Small intestine (tissue), 7 donors: ENCODE measurements at regions not wholly inside any gene's neighbourhood (a gene's known extent, or its start where the extent isn't known, plus 50 kb on each side); places are given as distances from the start of the nearest gene placed in this dataset.
"Not testable (repeated sequence)": the region's sequence is repeated elsewhere in the genome, so short reads cannot be mapped to it uniquely, and the experiment has no call there.

Experiments used
- DNase-seq, 2 donors: peaks; one replicate each; pipeline versions ENCODE4 v3.0.0 to v3.0.0-alpha.2; 2013
- FAIRE-seq: peaks from 2 replicates; lab custom pipeline; 2012; peaks lifted over from hg19 to GRCh38; lab: Jason Lieb, UNC
- H3K27ac ChIP-seq, 3 donors: one replicate each; pipeline ENCODE4 v1.5.1; 2013; ENCODE audit warnings: low read length in 2 of 3, mild to moderate bottlenecking in 2 of 3, control low read depth in 1 of 3, inconsistent platforms in 1 of 3, low read depth in 1 of 3, moderate library complexity in 1 of 3
- H3K27me3 ChIP-seq, 3 donors: one replicate each; pipeline ENCODE4 v1.6.1; 2013; ENCODE audit warnings: low read length in 3 of 3, inconsistent platforms in 1 of 3; ENCODE audit not compliant: control insufficient read depth in 3 of 3, insufficient read depth in 3 of 3
- H3K36me3 ChIP-seq, 3 donors: one replicate each; pipeline ENCODE4 v1.6.1; 2013; ENCODE audit warnings: low read length in 3 of 3, inconsistent platforms in 1 of 3, low read depth in 1 of 3, mild to moderate bottlenecking in 1 of 3, moderate library complexity in 1 of 3; ENCODE audit not compliant: control insufficient read depth in 3 of 3, insufficient read depth in 2 of 3
- H3K4me1 ChIP-seq, 3 donors: one replicate each; pipeline ENCODE4 v1.6.1; 2013; ENCODE audit warnings: low read length in 2 of 3, inconsistent platforms in 1 of 3, low read depth in 1 of 3, mild to moderate bottlenecking in 1 of 3, moderate library complexity in 1 of 3; ENCODE audit not compliant: control insufficient read depth in 3 of 3, insufficient read depth in 2 of 3
- H3K4me3 ChIP-seq, 3 donors: one replicate each; pipeline ENCODE4 v1.5.1; 2013; ENCODE audit warnings: low read length in 3 of 3, control low read depth in 1 of 3, inconsistent platforms in 1 of 3, low read depth in 1 of 3, mild to moderate bottlenecking in 1 of 3, moderate library complexity in 1 of 3
- H3K9me3 ChIP-seq, 2 donors: one replicate each; pipeline ENCODE4 v1.6.1; 2013; ENCODE audit warnings: low read depth in 1 of 2, low read length in 1 of 2; ENCODE audit not compliant: control insufficient read depth in 2 of 2, insufficient read depth in 1 of 2
- WGBS, 3 donors: extraction: QIAGEN DNeasy Blood & Tissue Kit; methylation state at CpG; one replicate each; pipeline ENCODE4 v1.1.7; 2013; 5-methylcytosine and 5-hydroxymethylcytosine counted together
- donor health status: healthy with polysubstance abuse.
- donor health status: control.
- donor health status: control.
- donor health status: Bipolar disorder and iron deficiency.
- donor health status: healthy.

DNA sequence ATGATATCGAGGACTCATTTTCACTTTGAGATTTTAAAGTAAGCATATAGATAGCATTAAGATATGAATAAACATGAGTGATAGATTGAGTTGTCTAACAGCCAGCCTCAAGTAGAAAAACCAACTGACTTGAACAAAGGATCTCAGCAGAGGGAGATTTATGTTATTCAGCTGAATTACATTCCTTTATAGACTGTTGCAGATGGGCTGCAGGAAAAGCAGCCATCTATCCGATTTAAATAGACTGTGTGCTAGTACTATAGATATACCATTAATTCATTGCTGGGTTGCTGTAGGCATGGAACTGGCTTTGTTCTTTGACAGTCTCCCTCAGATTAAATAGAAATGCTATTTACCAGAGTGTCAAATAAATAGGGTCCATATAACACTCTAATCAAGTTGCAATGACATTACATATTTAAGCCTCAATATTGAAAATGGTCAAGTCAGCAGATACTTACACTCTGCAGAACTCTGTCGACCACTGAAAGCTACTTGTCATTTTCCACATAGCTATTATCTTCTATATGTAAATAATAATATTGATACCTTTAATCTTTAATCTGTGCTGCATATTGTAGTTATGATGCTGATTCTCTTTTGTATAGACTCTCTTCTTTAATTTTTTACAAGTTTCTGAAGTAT lies 750.8 kb downstream of the CENPC start:
- DNase-seq (no peak), FAIRE-seq (no peak)
- Histone ChIP-seq H3K36me3 (no peaks in the 10 kb centered on the region), H3K9me3 (no peaks in the 10 kb centered on the region), H3K4me1 (no peaks in the 10 kb centered on the region), H3K4me3 (no peak overlapping the region), H3K27me3 (no peaks in the 10 kb centered on the region), H3K27ac (no peak overlapping the region)
- WGBS, 3 donors = 61 to 72% (median 66%) methylated on average over 3 of the region's 3 CpGs

DNA sequence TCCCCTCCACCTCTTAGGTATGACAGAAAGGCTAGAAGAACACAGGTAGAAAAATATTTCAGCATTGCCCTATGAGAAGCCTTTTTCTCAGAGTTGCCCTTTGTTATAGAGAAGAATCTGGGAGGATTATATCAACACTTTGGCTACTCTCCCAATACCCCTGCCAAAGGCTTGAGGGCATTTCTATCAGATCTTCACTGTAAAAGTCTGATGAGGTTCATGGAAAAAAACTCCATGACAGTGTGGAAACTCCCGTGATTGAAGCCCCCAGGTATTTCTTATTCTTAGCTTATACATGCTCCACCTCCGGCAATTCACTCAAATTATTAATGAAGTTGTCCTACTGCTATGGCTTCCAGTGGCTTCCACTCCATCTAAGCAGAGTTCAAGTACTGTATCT lies 753.6 kb downstream of the CENPC start:
- Histone ChIP-seq H3K9me3 (no peaks in the 10 kb centered on the region), H3K36me3 (no peaks in the 10 kb centered on the region), H3K4me3 (no peak overlapping the region), H3K27ac (no peak overlapping the region), H3K4me1 (no peaks in the 10 kb centered on the region), H3K27me3 (no peaks in the 10 kb centered on the region)
- WGBS, 3 donors = 80 to 87% (median 82%) methylated on average over 2 of the region's 2 CpGs
- DNase-seq (no peak), FAIRE-seq (no peak)

DNA sequence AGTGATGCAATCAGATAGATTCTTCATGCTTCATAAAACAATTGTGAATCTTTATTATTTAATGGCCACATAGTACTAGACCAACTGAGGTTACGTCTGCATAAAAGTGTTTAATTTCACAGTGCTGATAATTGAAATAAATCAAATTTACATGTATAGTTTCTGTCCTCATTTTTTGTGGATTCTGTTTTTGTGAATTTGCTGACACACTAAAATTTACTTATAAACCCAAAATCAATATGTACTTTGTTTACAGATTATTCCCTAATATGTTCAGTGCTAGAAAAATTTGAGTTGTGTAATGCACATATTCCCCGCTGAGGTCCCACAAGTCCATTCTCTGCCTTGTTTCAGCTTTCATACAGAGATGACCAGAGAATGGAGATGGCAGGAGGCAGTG lies 759.8 kb downstream of the CENPC start:
- H3K36me3 ChIP-seq = no peaks in the 10 kb centered on the region
- no peak for FAIRE-seq

DNA sequence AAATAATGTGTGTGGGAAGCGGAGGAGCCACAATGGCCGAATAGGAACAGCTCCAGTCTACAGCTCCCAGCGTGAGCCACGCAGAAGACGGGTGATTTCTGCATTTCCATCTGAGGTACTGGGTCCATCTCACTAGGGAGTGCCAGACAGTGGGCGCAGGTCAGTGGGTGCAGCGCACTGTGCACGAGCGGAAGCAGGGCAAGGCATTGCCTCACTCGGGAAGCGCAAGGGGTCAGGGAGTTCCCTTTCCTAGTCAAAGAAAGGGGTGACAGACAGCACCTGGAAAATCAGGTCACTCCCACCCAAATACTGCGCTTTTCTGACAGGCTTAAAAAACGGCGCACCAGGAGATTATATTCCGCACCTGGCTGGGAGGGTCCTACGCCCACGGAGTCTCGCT lies 762.6 kb downstream of the CENPC start:
- H3K27me3 ChIP-seq, H3K9me3 ChIP-seq, H3K36me3 ChIP-seq, DNase-seq, FAIRE-seq, H3K27ac ChIP-seq, H3K4me1 ChIP-seq, H3K4me3 ChIP-seq: not testable (repeated sequence)
- WGBS, 3 donors = 91 to 95% (median 92%) methylated on average over 16 to 18 of the region's 18 CpGs

More for the DNA sequence above, 759.8 kb downstream of the CENPC start:
- H3K27ac ChIP-seq = no peak overlapping the region
- DNase-seq = no peak
- 91% methylated on average over 2 of the region's 2 CpGs for WGBS, 3 donors
- no peak overlapping the region for H3K4me3 ChIP-seq
- no peaks in the 10 kb centered on the region for H3K9me3 ChIP-seq
- no peaks in the 10 kb centered on the region for H3K27me3 ChIP-seq
- no peaks in the 10 kb centered on the region for H3K4me1 ChIP-seq

DNA sequence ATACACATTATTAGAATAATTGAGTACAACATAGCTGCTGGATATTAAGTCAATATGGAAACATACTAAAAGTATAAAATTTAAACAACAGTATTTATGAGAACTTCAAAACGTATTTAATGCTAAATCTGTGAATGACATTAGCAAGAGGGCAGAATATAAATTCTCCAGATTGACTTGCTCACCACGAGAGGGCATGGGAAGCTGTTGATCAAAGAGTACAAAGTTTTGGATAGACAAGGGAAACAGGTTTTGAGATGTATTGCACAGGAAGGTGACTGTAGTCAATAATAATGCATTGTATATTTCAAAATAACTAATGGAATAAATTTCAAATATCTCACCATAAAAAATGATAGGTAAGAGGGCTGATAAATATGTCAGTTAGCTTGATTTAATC lies 768.2 kb downstream of the CENPC start:
- FAIRE-seq (no peak), DNase-seq (no peak)
- 16 to 46% (median 22%) methylated on average over 2 of the region's 2 CpGs for WGBS, 3 donors
- Histone ChIP-seq H3K36me3 (no peaks in the 10 kb centered on the region), H3K27ac (no peak overlapping the region), H3K4me3 (no peak overlapping the region), H3K27me3 (no peaks in the 10 kb centered on the region), H3K4me1 (no peaks in the 10 kb centered on the region), H3K9me3 (no peaks in the 10 kb centered on the region)

DNA sequence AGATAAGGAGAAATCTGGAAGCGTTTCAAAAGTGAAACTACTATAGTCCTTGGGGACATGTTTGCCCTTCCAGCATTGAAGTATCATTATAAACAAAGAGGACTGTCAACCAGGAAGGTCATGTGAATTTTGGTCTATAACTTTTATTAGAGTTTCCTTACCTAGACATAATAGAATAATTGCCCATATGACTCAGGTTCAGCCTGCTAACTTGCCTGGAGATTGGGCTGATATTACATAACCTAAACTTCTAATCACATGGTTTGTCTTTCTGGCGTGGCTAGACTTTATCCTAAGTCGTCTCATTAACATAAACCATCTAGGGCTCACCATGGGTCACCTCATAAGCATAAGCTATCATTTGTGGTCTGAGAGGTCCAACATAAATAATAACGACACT lies 775.9 kb downstream of the CENPC start:
- peaks cover 0 to 1% of the 10 kb centered on the region in 2 donors for H3K9me3 ChIP-seq
- 18 to 36% (median 26%) methylated on average over 4 of the region's 4 CpGs for WGBS, 3 donors
- H3K4me3 ChIP-seq = no peak overlapping the region
- H3K36me3 ChIP-seq = no peaks in the 10 kb centered on the region
- DNase-seq (no peak), FAIRE-seq (no peak)
- no peak overlapping the region for H3K27ac ChIP-seq
- no peaks in the 10 kb centered on the region for H3K4me1 ChIP-seq
- no peaks in the 10 kb centered on the region for H3K27me3 ChIP-seq

DNA sequence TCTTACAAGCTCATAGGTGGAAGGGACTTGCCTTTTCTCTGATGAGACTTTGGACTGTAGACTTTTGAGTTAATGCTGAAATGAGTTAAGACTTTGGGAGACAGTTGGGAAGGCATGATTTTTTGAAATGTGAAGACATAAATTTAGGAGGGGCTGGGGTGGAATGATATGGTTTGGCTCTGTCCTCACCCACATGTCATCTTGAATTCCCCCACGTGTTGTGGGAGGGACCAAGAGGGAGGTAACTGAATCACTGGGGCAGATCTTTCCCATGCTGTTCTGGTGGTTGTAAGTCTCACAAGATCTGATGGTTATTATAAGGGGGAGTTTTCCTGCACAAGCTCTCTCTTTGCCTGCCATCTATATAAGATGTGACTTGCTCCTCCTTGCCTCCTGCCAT lies 777.9 kb downstream of the CENPC start:
- Histone ChIP-seq H3K36me3 (no peaks in the 10 kb centered on the region), H3K9me3 (peaks cover 0 to 1% of the 10 kb centered on the region in 2 donors), H3K4me1 (no peaks in the 10 kb centered on the region), H3K4me3 (no peak overlapping the region), H3K27me3 (no peaks in the 10 kb centered on the region), H3K27ac (no peak overlapping the region)
- FAIRE-seq (no peak), DNase-seq (no peak)
- WGBS, 3 donors = 40 to 79% (median 59%) methylated on average over 1 of the region's 1 CpG

DNA sequence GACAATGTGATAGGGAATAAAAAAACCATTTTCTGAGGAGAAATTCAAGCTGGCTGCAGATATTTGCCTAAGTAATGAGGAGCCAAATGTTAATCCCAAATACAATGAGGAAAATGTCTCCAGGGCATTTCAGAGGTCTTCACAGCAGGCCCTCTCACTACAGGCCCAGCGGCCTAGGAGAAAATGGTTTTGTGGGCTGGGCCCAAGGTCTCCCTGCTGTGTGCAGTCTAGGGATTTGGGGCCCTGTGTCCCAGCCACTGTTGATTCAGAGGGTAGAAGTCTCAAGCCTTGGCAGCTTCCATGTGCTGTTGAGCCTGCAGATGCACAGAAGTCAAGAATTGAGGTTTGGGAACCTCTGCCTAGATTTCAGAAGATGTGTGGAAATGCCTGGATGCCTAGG lies 778.7 kb downstream of the CENPC start:
- no peaks in the 10 kb centered on the region for H3K27me3 ChIP-seq
- H3K36me3 ChIP-seq = no peaks in the 10 kb centered on the region
- H3K4me3 ChIP-seq = no peak overlapping the region
- H3K4me1 ChIP-seq = no peaks in the 10 kb centered on the region
- WGBS, 3 donors = 75 to 83% (median 76%) methylated on average over 1 of the region's 1 CpG
- no peak for FAIRE-seq
- no peak for DNase-seq
- peaks cover 0 to 1% of the 10 kb centered on the region in 2 donors for H3K9me3 ChIP-seq
- no peak overlapping the region for H3K27ac ChIP-seq

DNA sequence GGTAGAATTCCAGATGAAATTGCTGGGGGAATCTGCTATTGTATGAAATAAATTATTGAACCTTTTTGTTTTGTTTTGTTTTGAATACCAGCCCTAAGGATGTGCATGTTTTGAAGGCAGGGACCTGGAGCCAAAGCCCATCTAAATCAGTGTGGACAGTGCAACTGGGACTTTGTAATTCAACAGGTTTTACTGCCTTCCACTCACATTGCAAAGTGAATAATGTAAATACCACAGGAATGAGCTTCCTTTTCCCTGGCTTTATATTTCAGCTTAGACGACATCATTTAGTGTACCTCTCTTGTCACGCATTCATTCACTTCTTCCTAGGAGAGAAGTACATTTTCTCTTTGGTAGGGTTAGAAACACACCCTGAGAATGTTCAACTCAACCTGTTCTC lies 795.0 kb downstream of the CENPC start:
- Histone ChIP-seq H3K4me1 (no peaks in the 10 kb centered on the region), H3K9me3 (no peaks in the 10 kb centered on the region), H3K4me3 (no peak overlapping the region), H3K27ac (no peak overlapping the region), H3K27me3 (no peaks in the 10 kb centered on the region), H3K36me3 (no peaks in the 10 kb centered on the region)
- FAIRE-seq (no peak), DNase-seq (no peak)
- 58 to 64% (median 59%) methylated on average over 2 of the region's 2 CpGs for WGBS, 3 donors
